GM12872 (cell line): ENCODE measurements at regions not wholly inside any gene's neighbourhood (a gene's known extent, or its start where the extent isn't known, plus 50 kb on each side); places are given as distances from the start of the nearest gene placed in this dataset.

Experiments
- CTCF ChIP-seq: IDR thresholded peaks from 3 replicates; pipeline ENCODE4 v1.5.1; 2011; ENCODE audit warnings: low read depth, mild to moderate bottlenecking, low read length, moderate library complexity; ENCODE audit not compliant: insufficient read depth

GRCh38 chr12:105935106-105935505 is 203.6 kb downstream of the NUAK1 start:
- no peak for TF ChIP-seq CTCF

GRCh38 chr12:105935981-105936380 is 202.8 kb downstream of the NUAK1 start:
- TF ChIP-seq CTCF = no peak

- no peak for TF ChIP-seq CTCF
Observed at GRCh38 chr12:105936496-105936895, 202.3 kb downstream of the NUAK1 start.

- TF ChIP-seq CTCF = no peak
Observed at GRCh38 chr12:105937009-105937408, 201.7 kb downstream of the NUAK1 start.

DNA sequence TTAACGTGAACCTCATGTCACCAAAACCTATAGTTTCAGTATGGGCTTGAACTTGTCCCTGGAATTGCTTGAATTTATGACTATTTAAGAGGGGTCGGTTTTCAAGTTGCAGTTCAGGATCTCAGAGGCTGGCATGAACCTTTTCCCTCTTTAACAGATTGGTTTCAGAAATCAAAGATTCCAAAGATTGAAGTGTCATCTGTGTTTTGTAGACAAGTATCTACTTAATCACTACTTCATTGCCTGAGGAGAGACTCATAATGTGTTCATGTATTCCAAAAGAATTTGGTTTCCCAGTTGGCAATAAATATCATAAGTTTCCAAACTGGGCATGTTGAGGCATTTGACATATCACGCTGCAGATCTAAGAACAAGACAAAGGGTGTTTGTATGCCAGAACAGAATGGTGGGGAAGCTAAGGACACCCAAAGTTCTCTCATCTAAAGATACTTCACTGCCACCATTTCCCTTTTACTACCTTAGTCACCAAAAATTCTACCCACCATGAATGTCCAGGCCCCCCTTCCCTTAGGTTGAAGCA is 199.5 kb downstream of the NUAK1 start:
- no peak for TF ChIP-seq CTCF

- TF ChIP-seq CTCF = no peak
Observed at GRCh38 chr12:105942281-105942680, 196.5 kb downstream of the NUAK1 start.

DNA sequence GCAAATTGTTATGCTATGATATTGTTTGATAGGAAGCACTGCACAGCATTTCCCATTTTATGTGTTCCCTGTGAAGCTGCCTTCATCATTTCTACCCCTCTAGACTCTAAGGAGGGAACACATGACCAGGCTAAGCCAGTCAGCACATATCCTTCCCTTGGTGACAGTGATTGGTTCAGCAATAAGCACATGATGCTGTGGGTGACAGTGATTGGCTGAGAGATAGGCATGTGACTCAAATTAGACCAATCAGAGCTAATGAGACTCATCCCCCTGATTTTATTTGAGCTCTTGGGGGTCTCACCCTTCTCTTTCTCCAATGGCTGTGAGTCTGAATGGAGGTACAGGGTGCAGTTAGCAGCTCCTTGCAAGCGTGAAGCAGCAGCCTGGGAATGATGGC is 195.2 kb downstream of the NUAK1 start:
- no peak for TF ChIP-seq CTCF
